Ovary (tissue), 3 donors: ENCODE measurements at regions not wholly inside any gene's neighbourhood (a gene's known extent, or its start where the extent isn't known, plus 50 kb on each side); places are given as distances from the start of the nearest gene placed in this dataset.

Experiments used
- POLR2A ChIP-seq: fragments of 450-650 bp; IDR thresholded peaks from one replicate; pipeline ENCODE4 v1.6.1; 2017; ENCODE audit warnings: antibody characterized with exemption, mild to moderate bottlenecking, moderate library complexity
- TF ChIP-seq, protein P1 (sequence below), 3 donors: fragments of 450-650 bp in 2 of 3; fragments of 200-600 bp in 1 of 3; IDR thresholded peaks; one replicate each; pipeline versions ENCODE4 v1.5.1 to v1.8.0; 2016 to 2022; ENCODE audit warnings: antibody characterized with exemption in 3 of 3, mild to moderate bottlenecking in 1 of 3
- donor health status: DM: no; HTN: no; CAD: no.

DNA sequence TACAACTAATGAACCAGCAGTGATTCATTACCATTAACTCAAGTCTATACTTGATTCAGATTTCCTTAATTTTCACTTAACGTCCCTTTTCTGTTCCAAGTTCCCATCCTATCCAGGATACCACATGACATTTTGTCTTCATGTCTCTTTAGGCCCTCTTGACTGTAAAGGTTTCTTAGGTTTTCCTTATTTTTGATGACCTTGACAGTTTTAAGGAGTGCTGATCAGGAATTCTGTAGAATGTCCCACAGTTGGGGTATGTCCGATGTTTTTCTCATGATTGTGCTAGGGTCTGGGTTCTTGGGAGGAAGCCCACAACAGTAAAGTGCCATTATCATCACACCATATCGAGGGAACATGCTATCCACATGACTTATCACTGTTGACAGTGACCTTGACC, 162.7 kb downstream of the PTPN20 start:
- TF ChIP-seq, protein P1, sequence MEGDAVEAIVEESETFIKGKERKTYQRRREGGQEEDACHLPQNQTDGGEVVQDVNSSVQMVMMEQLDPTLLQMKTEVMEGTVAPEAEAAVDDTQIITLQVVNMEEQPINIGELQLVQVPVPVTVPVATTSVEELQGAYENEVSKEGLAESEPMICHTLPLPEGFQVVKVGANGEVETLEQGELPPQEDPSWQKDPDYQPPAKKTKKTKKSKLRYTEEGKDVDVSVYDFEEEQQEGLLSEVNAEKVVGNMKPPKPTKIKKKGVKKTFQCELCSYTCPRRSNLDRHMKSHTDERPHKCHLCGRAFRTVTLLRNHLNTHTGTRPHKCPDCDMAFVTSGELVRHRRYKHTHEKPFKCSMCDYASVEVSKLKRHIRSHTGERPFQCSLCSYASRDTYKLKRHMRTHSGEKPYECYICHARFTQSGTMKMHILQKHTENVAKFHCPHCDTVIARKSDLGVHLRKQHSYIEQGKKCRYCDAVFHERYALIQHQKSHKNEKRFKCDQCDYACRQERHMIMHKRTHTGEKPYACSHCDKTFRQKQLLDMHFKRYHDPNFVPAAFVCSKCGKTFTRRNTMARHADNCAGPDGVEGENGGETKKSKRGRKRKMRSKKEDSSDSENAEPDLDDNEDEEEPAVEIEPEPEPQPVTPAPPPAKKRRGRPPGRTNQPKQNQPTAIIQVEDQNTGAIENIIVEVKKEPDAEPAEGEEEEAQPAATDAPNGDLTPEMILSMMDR (IDR thresholded peaks at IDR 0.05) = no peak
- no peak for TF ChIP-seq POLR2A
